ENCODE measurements at regions not wholly inside any gene's neighbourhood (a gene's known extent, or its start where the extent isn't known, plus 50 kb on each side); places are given as distances from the start of the nearest gene placed in this dataset.

- Histone ChIP-seq H3K9ac (ENCODE audit: low read depth, low read length) (no peak overlapping the region), H3K9me3 (ENCODE audit: insufficient read depth, low read depth, low read length) (peaks cover 32% of the 10 kb centered on the region), H3K4me3 (ENCODE audit: low read length) (no peak overlapping the region), H3K27ac (ENCODE audit: low read depth, low read length) (no peak overlapping the region), H3K4me1 (ENCODE audit: insufficient read depth, low read length) (no peaks in the 10 kb centered on the region), H3K36me3 (ENCODE audit: insufficient read depth, low read length) (no peaks in the 10 kb centered on the region), H3K27me3 (ENCODE audit: insufficient read depth, low read length) (no peaks in the 10 kb centered on the region)
- 93% methylated on average over 10 of the region's 11 CpGs for WGBS
Measured at GRCh38 chr1:172909606-172910326, 141.0 kb downstream of the TNFSF18 start.

GRCh38 chr1:172912765-172913260 is 137.9 kb downstream of the TNFSF18 start:
- no peaks in the 10 kb centered on the region for H3K4me1 ChIP-seq (ENCODE audit: insufficient read depth, low read length)
- no peak overlapping the region for H3K27ac ChIP-seq (ENCODE audit: low read depth, low read length)
- H3K36me3 ChIP-seq (ENCODE audit: insufficient read depth, low read length), result no peaks in the 10 kb centered on the region
- H3K9ac ChIP-seq (ENCODE audit: low read depth, low read length), result no peak overlapping the region
- H3K4me3 ChIP-seq (ENCODE audit: low read length), result no peak overlapping the region
- 97% methylated on average over 5 of the region's 5 CpGs for WGBS
- H3K27me3 ChIP-seq (ENCODE audit: insufficient read depth, low read length), result no peaks in the 10 kb centered on the region
- peaks cover 30% of the 10 kb centered on the region for H3K9me3 ChIP-seq (ENCODE audit: insufficient read depth, low read depth, low read length)

GRCh38 chr1:172914501-172915144 is 136.1 kb downstream of the TNFSF18 start:
- Histone ChIP-seq H3K36me3 (ENCODE audit: insufficient read depth, low read length) (no peaks in the 10 kb centered on the region), H3K4me1 (ENCODE audit: insufficient read depth, low read length) (no peaks in the 10 kb centered on the region), H3K9me3 (ENCODE audit: insufficient read depth, low read depth, low read length) (peaks cover 28% of the 10 kb centered on the region), H3K27me3 (ENCODE audit: insufficient read depth, low read length) (no peaks in the 10 kb centered on the region), H3K4me3 (ENCODE audit: low read length) (no peak overlapping the region), H3K27ac (ENCODE audit: low read depth, low read length) (no peak overlapping the region), H3K9ac (ENCODE audit: low read depth, low read length) (no peak overlapping the region)
- WGBS, result 84% methylated on average over 3 of the region's 3 CpGs

- peaks cover 28% of the 10 kb centered on the region for H3K9me3 ChIP-seq (ENCODE audit: insufficient read depth, low read depth, low read length)
- H3K4me3 ChIP-seq (ENCODE audit: low read length), result no peak overlapping the region
- H3K9ac ChIP-seq (ENCODE audit: low read depth, low read length), result no peak overlapping the region
- H3K27me3 ChIP-seq (ENCODE audit: insufficient read depth, low read length), result no peaks in the 10 kb centered on the region
- no peak overlapping the region for H3K27ac ChIP-seq (ENCODE audit: low read depth, low read length)
- H3K4me1 ChIP-seq (ENCODE audit: insufficient read depth, low read length), result no peaks in the 10 kb centered on the region
- H3K36me3 ChIP-seq (ENCODE audit: insufficient read depth, low read length), result no peaks in the 10 kb centered on the region
Measured at GRCh38 chr1:172915271-172915670, 135.5 kb downstream of the TNFSF18 start.

DNA sequence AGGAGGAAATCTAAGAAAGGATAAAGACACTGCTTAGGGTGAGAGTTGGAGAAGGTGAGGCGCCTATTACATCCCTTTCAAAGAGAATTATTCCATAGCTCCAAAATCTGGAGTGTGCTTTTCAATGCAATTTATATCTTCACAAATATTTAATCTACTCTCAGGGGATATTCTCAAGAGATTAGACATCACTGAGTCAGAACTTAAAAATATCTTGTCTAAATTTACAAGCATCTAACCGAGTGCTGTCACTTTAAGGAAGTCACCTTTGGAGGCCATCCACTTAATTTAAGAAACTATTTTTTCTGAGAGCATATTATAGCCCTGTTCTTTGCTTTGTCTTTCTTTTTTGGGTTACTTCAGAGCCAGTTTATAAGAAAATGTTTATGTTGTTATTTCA is 134.6 kb downstream of the TNFSF18 start:
- Histone ChIP-seq H3K4me1 (ENCODE audit: insufficient read depth, low read length) (no peaks in the 10 kb centered on the region), H3K4me3 (ENCODE audit: low read length) (no peak overlapping the region), H3K36me3 (ENCODE audit: insufficient read depth, low read length) (no peaks in the 10 kb centered on the region), H3K9me3 (ENCODE audit: insufficient read depth, low read depth, low read length) (peaks cover 28% of the 10 kb centered on the region), H3K27me3 (ENCODE audit: insufficient read depth, low read length) (no peaks in the 10 kb centered on the region), H3K27ac (ENCODE audit: low read depth, low read length) (no peak overlapping the region), H3K9ac (ENCODE audit: low read depth, low read length) (no peak overlapping the region)
- WGBS, result 85% methylated on average over 1 of the region's 2 CpGs

DNA sequence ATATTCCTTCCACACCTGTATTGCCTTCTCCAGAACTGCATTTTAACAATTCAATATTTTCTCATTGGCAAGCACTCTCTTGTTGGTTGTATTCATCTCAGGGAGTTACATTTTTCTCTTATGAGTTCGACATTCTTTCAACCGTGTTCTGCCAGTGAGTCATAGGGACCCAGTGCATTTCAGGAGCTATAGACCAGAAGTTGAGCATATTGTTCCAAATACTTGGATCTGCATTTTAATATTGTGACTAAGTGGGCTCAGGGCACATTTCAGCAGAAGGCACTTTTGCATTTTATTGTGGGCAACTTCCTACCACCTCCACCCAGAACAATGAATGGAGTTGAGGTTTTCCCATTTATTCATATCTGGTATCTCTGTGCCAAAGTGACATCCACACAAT is 132.8 kb downstream of the TNFSF18 start:
- Histone ChIP-seq H3K9ac (ENCODE audit: low read depth, low read length) (no peak overlapping the region), H3K27me3 (ENCODE audit: insufficient read depth, low read length) (no peaks in the 10 kb centered on the region), H3K9me3 (ENCODE audit: insufficient read depth, low read depth, low read length) (peaks cover 11% of the 10 kb centered on the region), H3K27ac (ENCODE audit: low read depth, low read length) (no peak overlapping the region), H3K4me1 (ENCODE audit: insufficient read depth, low read length) (no peaks in the 10 kb centered on the region), H3K4me3 (ENCODE audit: low read length) (no peak overlapping the region), H3K36me3 (ENCODE audit: insufficient read depth, low read length) (no peaks in the 10 kb centered on the region)
- 87% methylated on average over 2 of the region's 2 CpGs for WGBS

GRCh38 chr1:172918478-172918877 is 132.3 kb downstream of the TNFSF18 start:
- no peaks in the 10 kb centered on the region for H3K4me1 ChIP-seq (ENCODE audit: insufficient read depth, low read length)
- 94% methylated on average over 1 of the region's 2 CpGs for WGBS
- H3K4me3 ChIP-seq (ENCODE audit: low read length), result no peak overlapping the region
- H3K27ac ChIP-seq (ENCODE audit: low read depth, low read length), result no peak overlapping the region
- H3K9ac ChIP-seq (ENCODE audit: low read depth, low read length), result no peak overlapping the region
- H3K36me3 ChIP-seq (ENCODE audit: insufficient read depth, low read length), result no peaks in the 10 kb centered on the region
- peaks cover 6% of the 10 kb centered on the region for H3K9me3 ChIP-seq (ENCODE audit: insufficient read depth, low read depth, low read length)
- no peaks in the 10 kb centered on the region for H3K27me3 ChIP-seq (ENCODE audit: insufficient read depth, low read length)

DNA sequence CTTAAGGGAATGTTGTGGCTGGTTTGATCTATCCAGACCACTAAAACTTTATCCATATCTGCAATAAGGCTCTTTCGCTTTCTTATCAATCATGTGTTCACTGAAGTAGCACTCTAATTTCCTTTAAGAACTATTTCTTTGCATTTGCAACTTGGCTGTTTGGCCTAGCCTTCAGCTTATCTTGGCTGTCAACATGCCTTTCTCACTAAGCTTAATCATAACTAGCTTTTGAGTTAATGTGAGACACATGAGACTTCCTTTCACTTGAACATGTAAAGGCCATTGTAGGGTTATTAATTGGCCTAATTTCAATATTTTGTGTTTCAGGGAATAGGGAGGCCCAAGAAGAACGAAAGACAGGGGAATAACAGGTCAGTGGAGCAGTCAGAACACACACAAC is 124.7 kb downstream of the TNFSF18 start:
- Histone ChIP-seq H3K9me3 (ENCODE audit: insufficient read depth, low read depth, low read length) (no peaks in the 10 kb centered on the region), H3K27ac (ENCODE audit: low read depth, low read length) (no peak overlapping the region), H3K4me3 (ENCODE audit: low read length) (no peak overlapping the region), H3K9ac (ENCODE audit: low read depth, low read length) (no peak overlapping the region), H3K27me3 (ENCODE audit: insufficient read depth, low read length) (no peaks in the 10 kb centered on the region), H3K36me3 (ENCODE audit: insufficient read depth, low read length) (no peaks in the 10 kb centered on the region), H3K4me1 (ENCODE audit: insufficient read depth, low read length) (no peaks in the 10 kb centered on the region)
- WGBS, result 96% methylated on average over 1 of the region's 2 CpGs

GRCh38 chr1:172928412-172928811 is 122.3 kb downstream of the TNFSF18 start:
- H3K27me3 ChIP-seq (ENCODE audit: insufficient read depth, low read length), result no peaks in the 10 kb centered on the region
- no peaks in the 10 kb centered on the region for H3K4me1 ChIP-seq (ENCODE audit: insufficient read depth, low read length)
- H3K4me3 ChIP-seq (ENCODE audit: low read length), result no peak overlapping the region
- 96% methylated on average over 2 of the region's 2 CpGs for WGBS
- H3K36me3 ChIP-seq (ENCODE audit: insufficient read depth, low read length), result no peaks in the 10 kb centered on the region
- H3K27ac ChIP-seq (ENCODE audit: low read depth, low read length), result no peak overlapping the region
- no peak overlapping the region for H3K9ac ChIP-seq (ENCODE audit: low read depth, low read length)
- H3K9me3 ChIP-seq (ENCODE audit: insufficient read depth, low read depth, low read length), result no peaks in the 10 kb centered on the region

- H3K27ac ChIP-seq (ENCODE audit: low read depth, low read length), result no peak overlapping the region
- WGBS, result 98% methylated on average over 2 of the region's 2 CpGs
- H3K4me1 ChIP-seq (ENCODE audit: insufficient read depth, low read length), result peaks cover 2% of the 10 kb centered on the region; the same call in 1 of the 2 replicates
- H3K4me3 ChIP-seq (ENCODE audit: low read length), result no peak overlapping the region
- no peaks in the 10 kb centered on the region for H3K27me3 ChIP-seq (ENCODE audit: insufficient read depth, low read length)
- H3K36me3 ChIP-seq (ENCODE audit: insufficient read depth, low read length), result no peaks in the 10 kb centered on the region
- no peaks in the 10 kb centered on the region for H3K9me3 ChIP-seq (ENCODE audit: insufficient read depth, low read depth, low read length)
- no peak overlapping the region for H3K9ac ChIP-seq (ENCODE audit: low read depth, low read length)
Measured at GRCh38 chr1:172929006-172929405, 121.7 kb downstream of the TNFSF18 start.

GRCh38 chr1:172930142-172930541 is 120.6 kb downstream of the TNFSF18 start:
- Histone ChIP-seq H3K27me3 (ENCODE audit: insufficient read depth, low read length) (no peaks in the 10 kb centered on the region), H3K9me3 (ENCODE audit: insufficient read depth, low read depth, low read length) (no peaks in the 10 kb centered on the region), H3K36me3 (ENCODE audit: insufficient read depth, low read length) (no peaks in the 10 kb centered on the region), H3K4me1 (ENCODE audit: insufficient read depth, low read length) (peaks cover 2% of the 10 kb centered on the region; the same call in 1 of the 2 replicates), H3K9ac (ENCODE audit: low read depth, low read length) (no peak overlapping the region), H3K27ac (ENCODE audit: low read depth, low read length) (no peak overlapping the region), H3K4me3 (ENCODE audit: low read length) (no peak overlapping the region)
- 90% methylated on average over 2 of the region's 2 CpGs for WGBS
